Activated CD4-positive, alpha-beta T cell treated with anti-CD3 and anti-CD28 coated beads, Interleukin-2, amount 50 U/mL, for 1 hour (primary cell): ENCODE measurements at regions not wholly inside any gene's neighbourhood (a gene's known extent, or its start where the extent isn't known, plus 50 kb on each side); places are given as distances from the start of the nearest gene placed in this dataset.

Experiments
- DNase-seq: peaks from one replicate; pipeline ENCODE4 v3.0.0-alpha.2; 2020

GRCh38 chr7:46178661-46179060 is 257.6 kb upstream of the IGFBP3 start:
- DNase-seq = no peak

GRCh38 chr7:46177821-46178220 is 256.7 kb upstream of the IGFBP3 start:
- DNase-seq = no peak

GRCh38 chr7:46175221-46175620 is 254.1 kb upstream of the IGFBP3 start:
- DNase-seq = no peak

GRCh38 chr7:46174196-46174580 is 253.1 kb upstream of the IGFBP3 start:
- DNase-seq = no peak

GRCh38 chr7:46173476-46174195 is 252.6 kb upstream of the IGFBP3 start:
- DNase-seq = no peak

- DNase-seq = no peak
These were observed 249.7 kb upstream of the IGFBP3 start for GRCh38 chr7:46170792-46171191.

- no peak for DNase-seq
These were observed 248.9 kb upstream of the IGFBP3 start for GRCh38 chr7:46170021-46170420.

- no peak for DNase-seq
These were observed 248.3 kb upstream of the IGFBP3 start for GRCh38 chr7:46169384-46169755.

- DNase-seq = no peak
These were observed 247.8 kb upstream of the IGFBP3 start for GRCh38 chr7:46168671-46169383.

GRCh38 chr7:46168231-46168630 is 247.2 kb upstream of the IGFBP3 start:
- no peak for DNase-seq

- DNase-seq = no peak
These were observed 244.2 kb upstream of the IGFBP3 start for GRCh38 chr7:46165276-46165675.

- no peak for DNase-seq
These were observed 243.6 kb upstream of the IGFBP3 start for GRCh38 chr7:46164629-46165028.

GRCh38 chr7:46163246-46163645 is 242.2 kb upstream of the IGFBP3 start:
- DNase-seq = no peak

GRCh38 chr7:46162609-46163008 is 241.5 kb upstream of the IGFBP3 start:
- DNase-seq = no peak

- DNase-seq = no peak
These were observed 239.8 kb upstream of the IGFBP3 start for GRCh38 chr7:46160861-46161260.

- DNase-seq = no peak
These were observed 236.9 kb upstream of the IGFBP3 start for GRCh38 chr7:46157931-46158330.

GRCh38 chr7:46157404-46157803 is 236.3 kb upstream of the IGFBP3 start:
- no peak for DNase-seq

GRCh38 chr7:46156853-46157252 is 235.8 kb upstream of the IGFBP3 start:
- DNase-seq = no peak

- DNase-seq = no peak
These were observed 235.0 kb upstream of the IGFBP3 start for GRCh38 chr7:46156086-46156485.

- DNase-seq = no peak
These were observed 234.3 kb upstream of the IGFBP3 start for GRCh38 chr7:46155367-46155766.

- no peak for DNase-seq
These were observed 233.1 kb upstream of the IGFBP3 start for GRCh38 chr7:46153951-46154787.

- no peak for DNase-seq
These were observed 232.5 kb upstream of the IGFBP3 start for GRCh38 chr7:46153583-46153950.

GRCh38 chr7:46152696-46153095 is 231.6 kb upstream of the IGFBP3 start:
- no peak for DNase-seq

GRCh38 chr7:46150721-46151120 is 229.6 kb upstream of the IGFBP3 start:
- no peak for DNase-seq
